ENCODE measurements at regions not wholly inside any gene's neighbourhood (a gene's known extent, or its start where the extent isn't known, plus 50 kb on each side); places are given as distances from the start of the nearest gene placed in this dataset.

GRCh38 chr9:108073823-108074222, 584.3 kb upstream of the KLF4 start:
- TF ChIP-seq ZNF274 (IDR thresholded peaks at IDR 0.05; ENCODE audit: low read depth, low read length) (no peak), YY1 (IDR thresholded peaks at IDR 0.05; ENCODE audit: insufficient read depth, insufficient read length) (no peak)

Data from NT2/D1 (cell line).